Coronary artery (tissue), 2 donors: ENCODE measurements at regions not wholly inside any gene's neighbourhood (a gene's known extent, or its start where the extent isn't known, plus 50 kb on each side); places are given as distances from the start of the nearest gene placed in this dataset.
"Not testable (repeated sequence)": the region's sequence is repeated elsewhere in the genome, so short reads cannot be mapped to it uniquely, and the experiment has no call there.

ENCODE experiments used
- DNase-seq: peaks from one replicate; pipeline ENCODE4 v3.0.0-alpha.2; 2017; ENCODE audit warnings: low spot score
- H3K27ac ChIP-seq, 2 donors: fragments of 200-600 bp; sonication (generic); one replicate each; pipeline ENCODE4 v1.5.1; 2016 to 2019
- H3K4me3 ChIP-seq: fragments of 200-600 bp; sonication (generic); 2 replicates; pipeline ENCODE4 v1.5.1; 2016; ENCODE audit warnings: mild to moderate bottlenecking, moderate library complexity
- CTCF ChIP-seq: fragments of 200-600 bp; sonication (generic); IDR thresholded peaks from one replicate; pipeline ENCODE4 v1.5.1; 2019; ENCODE audit warnings: antibody characterized with exemption

GRCh38 chr3:182007441-182007840 is 295.7 kb downstream of the SOX2 start:
- no peak overlapping the region for H3K4me3 ChIP-seq
- no peak for DNase-seq
- TF ChIP-seq CTCF, result no peak
- no peak overlapping the region for H3K27ac ChIP-seq

GRCh38 chr3:182018361-182018760 is 306.6 kb downstream of the SOX2 start:
- no peak overlapping the region for H3K27ac ChIP-seq
- DNase-seq, result no peak
- no peak overlapping the region for H3K4me3 ChIP-seq
- TF ChIP-seq CTCF, result no peak

GRCh38 chr3:182019926-182020325 is 308.2 kb downstream of the SOX2 start:
- TF ChIP-seq CTCF, result no peak
- no peak for DNase-seq
- no peak overlapping the region for H3K27ac ChIP-seq
- no peak overlapping the region for H3K4me3 ChIP-seq

GRCh38 chr3:182023843-182024242 is 312.1 kb downstream of the SOX2 start:
- no peak for TF ChIP-seq CTCF
- Histone ChIP-seq H3K27ac (no peak overlapping the region), H3K4me3 (no peak overlapping the region)
- DNase-seq, result no peak

GRCh38 chr3:182027366-182027765 is 315.6 kb downstream of the SOX2 start:
- H3K27ac ChIP-seq, result no peak overlapping the region
- H3K4me3 ChIP-seq, result no peak overlapping the region
- TF ChIP-seq CTCF, result no peak
- DNase-seq, result no peak

- DNase-seq, result no peak
- no peak overlapping the region for H3K27ac ChIP-seq
- no peak overlapping the region for H3K4me3 ChIP-seq
- TF ChIP-seq CTCF, result no peak
Observed at GRCh38 chr3:182028081-182028480, 316.4 kb downstream of the SOX2 start.

GRCh38 chr3:182034231-182034630 is 322.5 kb downstream of the SOX2 start:
- H3K4me3 ChIP-seq, H3K27ac ChIP-seq, DNase-seq: not testable (repeated sequence)

- Histone ChIP-seq H3K27ac (no peak overlapping the region), H3K4me3 (no peak overlapping the region)
- DNase-seq, result no peak
- no peak for TF ChIP-seq CTCF
Observed at GRCh38 chr3:182035324-182035723, 323.6 kb downstream of the SOX2 start.
